HAP-1 (cell line): ENCODE measurements at regions not wholly inside any gene's neighbourhood (a gene's known extent, or its start where the extent isn't known, plus 50 kb on each side); places are given as distances from the start of the nearest gene placed in this dataset.

Source experiments
- DNase-seq, 2 experiments: peaks; one replicate each; pipeline ENCODE4 v3.0.0-alpha.2; 2016 to 2020; ENCODE audit warnings: low spot score in 2 of 2
- H3K27me3 ChIP-seq: fragments of 250-450 bp; sonication (Bioruptor Pico); 2 replicates; pipeline ENCODE4 v1.5.1; 2020; ENCODE audit warnings: low read depth, mild to moderate bottlenecking, moderate library complexity
- H3K36me3 ChIP-seq: fragments of 250-450 bp; sonication (Bioruptor Pico); replicated peaks from 2 replicates; pipeline ENCODE4 v1.5.1; 2020; ENCODE audit warnings: mild to moderate bottlenecking
- H3K4me1 ChIP-seq: fragments of 250-450 bp; sonication (Bioruptor Pico); 2 replicates; pipeline ENCODE4 v1.5.1; 2020; ENCODE audit warnings: mild to moderate bottlenecking
- H3K4me3 ChIP-seq: fragments of 250-450 bp; sonication (Bioruptor Pico); 2 replicates; pipeline ENCODE4 v1.5.1; 2020; ENCODE audit warnings: mild to moderate bottlenecking, moderate library complexity
- H3K9me3 ChIP-seq: fragments of 250-450 bp; sonication (Bioruptor Pico); 2 replicates; pipeline ENCODE4 v1.5.1; 2020; ENCODE audit warnings: mild to moderate bottlenecking, moderate library complexity
- in situ Hi-C: fragments of 300-500 bp; cut with MboI; formaldehyde crosslinking; loops from 3 replicates; pipeline ENCODE4 v1.14.3; 2020; ENCODE audit warnings: low sequenced_read_pairs, inconsistent platforms, mixed read lengths

DNA sequence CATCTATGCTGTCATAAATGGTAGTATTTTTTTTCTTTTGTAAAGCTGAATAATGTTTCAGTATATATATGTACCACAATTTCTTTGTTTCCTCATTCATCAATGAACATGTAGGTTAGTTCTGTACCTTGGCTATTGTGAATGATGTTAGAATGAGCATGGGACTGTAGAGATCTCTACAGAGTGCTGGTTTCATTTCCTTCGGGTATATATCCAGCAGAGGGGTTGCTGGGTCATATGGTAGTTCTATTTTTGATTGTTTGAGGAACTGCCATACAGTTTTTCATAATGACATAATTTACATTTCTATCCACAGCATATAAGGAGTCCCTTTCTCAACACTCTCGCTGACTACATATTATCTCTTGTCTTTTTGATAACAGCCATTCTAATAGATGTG lies 243.5 kb downstream of the CDH7 start:
- Histone ChIP-seq H3K4me3 (no peak overlapping the region), H3K9me3 (no peaks in the 10 kb centered on the region), H3K4me1 (peaks cover 9% of the 10 kb centered on the region), H3K36me3 (no peaks in the 10 kb centered on the region), H3K27me3 (no peaks in the 10 kb centered on the region)
- DNase-seq: no peak
- in situ Hi-C loops: no loop called here

DNA sequence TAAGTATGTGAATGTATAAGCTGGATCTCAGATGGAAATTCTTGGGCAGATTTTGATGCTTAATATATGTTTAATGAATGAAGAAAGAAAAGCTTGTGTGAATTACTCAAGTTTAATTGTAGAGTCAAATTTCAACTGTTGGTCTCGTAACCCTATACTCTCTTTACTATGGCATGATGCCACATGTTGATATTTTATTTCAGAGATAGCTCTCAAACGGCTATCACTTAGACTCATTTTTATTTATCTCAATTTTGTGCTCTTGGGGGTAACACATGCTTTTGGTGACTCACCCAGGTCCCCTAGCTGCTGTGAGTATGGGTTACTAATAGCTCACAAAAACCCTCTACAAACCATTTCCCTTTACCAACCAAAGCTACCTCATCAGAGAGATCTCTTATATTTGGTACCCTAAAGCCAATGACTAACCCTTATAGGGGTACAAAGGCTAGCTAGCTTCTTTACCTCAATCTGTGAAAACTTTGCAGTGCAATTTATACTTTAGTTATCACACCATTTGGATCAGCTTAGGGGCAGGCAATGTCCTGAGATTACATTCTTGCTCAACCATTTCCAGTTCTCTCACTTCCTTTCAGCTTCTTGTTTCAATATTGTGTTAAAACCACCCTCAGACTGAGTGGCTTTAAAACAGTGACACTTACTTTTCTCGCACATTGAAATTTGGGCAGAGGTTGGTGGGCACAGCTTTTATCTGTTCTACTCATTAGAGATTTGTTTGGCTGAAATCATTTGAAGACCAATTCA lies 240.3 kb downstream of the CDH7 start:
- Histone ChIP-seq H3K36me3 (no peaks in the 10 kb centered on the region), H3K27me3 (no peaks in the 10 kb centered on the region), H3K4me1 (peaks cover 25% of the 10 kb centered on the region), H3K9me3 (no peaks in the 10 kb centered on the region), H3K4me3 (no peak overlapping the region)
- in situ Hi-C loops: no loop called here
- DNase-seq: no peak

DNA sequence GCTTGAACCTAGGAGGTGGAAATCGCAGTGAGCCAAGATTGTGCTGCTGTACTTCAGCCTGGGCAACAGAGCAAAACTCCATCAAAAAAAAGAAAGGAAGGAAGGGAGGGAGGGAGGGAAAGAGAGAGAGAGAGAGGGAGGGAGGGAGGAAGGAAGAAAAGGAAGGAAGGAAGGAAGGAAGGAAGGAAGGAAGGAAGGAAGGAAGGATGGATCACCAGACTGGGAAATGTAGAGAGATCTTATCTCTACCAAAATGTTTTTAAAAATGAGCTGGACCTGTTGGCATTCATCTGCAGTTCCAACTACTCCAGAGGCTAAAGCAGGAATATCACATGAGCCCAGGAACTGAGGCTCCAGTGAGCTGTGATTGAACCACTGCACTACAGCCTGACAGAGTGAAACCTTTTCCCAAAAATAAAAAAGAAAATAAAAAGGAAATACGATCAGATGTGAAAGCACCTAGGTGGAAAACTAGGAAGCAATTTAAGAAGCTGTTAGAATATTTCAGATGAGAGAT lies 239.4 kb downstream of the CDH7 start:
- DNase-seq: no peak
- H3K9me3 ChIP-seq: no peaks in the 10 kb centered on the region
- no peak overlapping the region for H3K4me3 ChIP-seq
- H3K27me3 ChIP-seq: no peaks in the 10 kb centered on the region
- no peaks in the 10 kb centered on the region for H3K36me3 ChIP-seq
- in situ Hi-C loops: no loop called here
- peaks cover 25% of the 10 kb centered on the region for H3K4me1 ChIP-seq

DNA sequence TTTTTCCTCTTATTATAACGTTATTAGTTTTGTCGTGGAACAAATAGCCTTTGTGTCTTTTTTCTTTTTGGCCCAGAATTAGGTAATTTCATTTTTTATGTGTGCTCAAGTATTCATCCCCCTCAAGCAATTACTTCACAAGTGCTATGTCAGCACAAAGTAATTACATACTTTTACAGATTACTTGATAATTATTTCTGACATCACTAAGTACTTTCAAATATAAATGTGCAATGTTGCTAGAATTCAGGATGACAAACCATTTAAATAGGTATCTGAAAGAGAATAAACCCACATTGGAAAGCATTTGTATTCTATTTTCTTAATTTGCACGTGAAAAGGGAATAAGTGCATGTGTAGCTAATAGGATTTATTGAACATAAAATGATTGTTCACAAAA lies 238.2 kb downstream of the CDH7 start:
- H3K4me3 ChIP-seq: no peak overlapping the region
- in situ Hi-C loops: no loop called here
- no peaks in the 10 kb centered on the region for H3K36me3 ChIP-seq
- DNase-seq: peak in 1 of 2 experiments; percentile 86
- peaks cover 25% of the 10 kb centered on the region for H3K4me1 ChIP-seq
- no peaks in the 10 kb centered on the region for H3K27me3 ChIP-seq
- no peaks in the 10 kb centered on the region for H3K9me3 ChIP-seq

DNA sequence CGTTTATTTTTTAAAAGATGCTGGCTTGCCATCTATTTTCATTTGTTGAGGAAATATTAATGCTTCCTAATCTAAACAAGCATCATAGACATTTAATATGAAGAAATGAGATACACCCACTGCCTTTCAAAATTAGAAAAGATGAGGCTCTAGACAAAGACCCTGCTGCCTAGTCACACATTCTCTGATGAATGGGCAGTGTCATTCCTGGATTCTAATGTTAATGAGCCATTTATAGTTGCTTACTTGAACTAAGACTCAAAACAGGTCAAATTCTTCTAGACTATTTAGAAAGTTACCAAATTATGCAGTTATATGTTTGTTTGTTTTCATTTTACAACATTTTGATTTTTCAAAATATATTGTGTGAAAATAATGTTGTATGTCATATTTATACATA lies 237.6 kb downstream of the CDH7 start:
- H3K4me3 ChIP-seq: no peak overlapping the region
- H3K27me3 ChIP-seq: no peaks in the 10 kb centered on the region
- H3K36me3 ChIP-seq: no peaks in the 10 kb centered on the region
- no peaks in the 10 kb centered on the region for H3K9me3 ChIP-seq
- peak in 1 of 2 experiments; percentile 62 for DNase-seq
- in situ Hi-C loops: no loop called here
- H3K4me1 ChIP-seq: peaks cover 25% of the 10 kb centered on the region

DNA sequence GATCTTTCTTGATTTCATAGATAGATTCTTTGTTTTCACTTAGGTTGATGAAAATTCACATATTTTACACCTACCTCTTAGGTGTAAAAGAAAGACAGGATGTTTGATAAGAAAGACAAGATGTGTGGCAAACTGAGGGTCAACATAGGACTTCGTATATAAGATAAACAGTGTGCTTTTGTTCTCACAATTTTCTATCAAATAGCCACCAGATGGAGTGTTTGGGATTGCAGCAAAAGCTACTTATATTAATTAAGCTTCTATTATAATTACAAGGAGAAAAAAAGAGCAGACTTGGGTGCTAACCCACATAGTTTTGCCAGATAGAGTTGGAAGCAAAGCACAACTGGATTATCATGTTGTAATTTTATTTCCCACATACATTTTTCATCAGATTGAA lies 232.9 kb downstream of the CDH7 start:
- Histone ChIP-seq H3K4me3 (no peak overlapping the region), H3K36me3 (no peaks in the 10 kb centered on the region), H3K9me3 (no peaks in the 10 kb centered on the region), H3K4me1 (peaks cover 11% of the 10 kb centered on the region), H3K27me3 (no peaks in the 10 kb centered on the region)
- no peak for DNase-seq
- in situ Hi-C loops: no loop called here

DNA sequence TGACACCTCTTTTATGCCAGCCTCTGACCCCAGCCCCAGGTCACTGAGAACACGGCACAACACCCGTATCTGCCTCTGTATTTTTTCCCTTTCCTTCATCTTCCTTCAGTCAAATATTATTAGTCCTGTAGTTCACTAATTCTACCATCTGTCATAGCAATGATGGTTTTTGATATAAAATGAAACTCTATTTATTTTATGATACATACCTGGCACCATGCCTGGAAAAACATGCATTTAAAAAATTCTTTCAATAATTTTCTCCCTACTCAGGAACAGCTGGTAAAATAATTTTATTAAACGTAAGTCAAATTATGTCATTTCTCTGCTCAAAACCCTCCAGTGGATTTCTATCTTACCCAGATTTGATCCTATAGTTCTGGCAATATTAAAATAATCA lies 224.7 kb downstream of the CDH7 start:
- in situ Hi-C loops: no loop called here

DNA sequence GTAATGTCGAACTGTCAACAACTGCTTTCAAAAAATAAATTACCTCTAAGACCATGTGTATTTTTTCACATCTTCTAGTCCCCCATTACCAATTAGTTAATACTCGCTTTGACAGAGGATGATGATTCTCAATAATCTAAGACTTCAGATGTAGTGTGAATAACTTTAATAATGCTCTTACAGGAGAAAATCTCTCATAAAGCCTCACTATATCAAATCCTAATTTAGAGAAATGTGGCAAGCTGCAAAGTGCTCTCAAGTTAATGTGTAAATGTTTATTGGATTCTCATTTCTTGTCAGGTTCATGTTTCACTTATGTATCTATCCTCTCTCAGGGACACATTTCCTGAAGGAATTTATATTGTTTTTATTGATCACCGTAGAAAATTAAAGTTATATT lies 223.9 kb downstream of the CDH7 start:
- no peaks in the 10 kb centered on the region for H3K9me3 ChIP-seq
- H3K4me3 ChIP-seq: no peak overlapping the region
- H3K36me3 ChIP-seq: no peaks in the 10 kb centered on the region
- no peaks in the 10 kb centered on the region for H3K4me1 ChIP-seq
- in situ Hi-C loops: no loop called here
- H3K27me3 ChIP-seq: no peaks in the 10 kb centered on the region
- no peak for DNase-seq

More for the DNA sequence above, 224.7 kb downstream of the CDH7 start:
- no peaks in the 10 kb centered on the region for H3K9me3 ChIP-seq
- H3K4me3 ChIP-seq: no peak overlapping the region
- H3K27me3 ChIP-seq: no peaks in the 10 kb centered on the region
- DNase-seq: no peak
- H3K4me1 ChIP-seq: no peaks in the 10 kb centered on the region
- H3K36me3 ChIP-seq: no peaks in the 10 kb centered on the region

DNA sequence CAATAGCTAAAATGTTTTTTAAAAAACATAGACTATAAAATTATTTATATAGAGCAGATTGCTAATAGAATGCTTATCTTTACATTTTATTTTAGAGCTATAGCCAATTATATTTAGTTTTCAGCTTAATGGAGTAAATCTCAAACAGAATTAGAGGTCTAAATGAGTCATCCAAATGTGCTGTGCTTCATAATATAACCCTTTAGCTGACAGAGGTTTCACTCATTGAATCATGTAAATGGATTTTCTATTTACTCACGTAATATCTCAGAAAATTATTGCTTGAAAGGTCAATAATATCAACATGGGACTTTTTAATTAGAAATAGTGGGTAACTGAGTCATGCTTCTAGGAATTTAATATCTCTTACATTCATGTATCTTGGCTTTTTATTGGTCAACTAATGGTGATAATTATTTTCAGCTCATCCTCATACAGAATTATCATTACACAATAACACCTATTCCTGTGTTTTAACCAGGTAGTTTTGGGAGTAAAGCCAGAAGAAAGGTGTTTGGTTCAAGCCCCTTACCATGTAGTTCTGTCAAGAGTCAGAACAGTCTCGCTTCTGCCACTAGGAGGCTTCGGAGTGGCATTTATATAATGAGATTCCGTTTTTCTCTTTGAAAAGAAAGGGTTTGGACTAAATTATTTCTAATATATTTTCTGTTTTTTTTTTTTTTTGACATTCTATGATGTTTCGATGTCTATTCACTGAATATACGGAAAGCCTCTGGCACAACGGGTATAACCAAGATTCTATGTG lies 217.6 kb downstream of the CDH7 start:
- Histone ChIP-seq H3K4me1 (peaks cover 16% of the 10 kb centered on the region), H3K27me3 (no peaks in the 10 kb centered on the region), H3K9me3 (no peaks in the 10 kb centered on the region), H3K4me3 (no peak overlapping the region), H3K36me3 (no peaks in the 10 kb centered on the region)
- in situ Hi-C loops: no loop called here
- peak in 1 of 2 experiments; percentile 31 for DNase-seq

DNA sequence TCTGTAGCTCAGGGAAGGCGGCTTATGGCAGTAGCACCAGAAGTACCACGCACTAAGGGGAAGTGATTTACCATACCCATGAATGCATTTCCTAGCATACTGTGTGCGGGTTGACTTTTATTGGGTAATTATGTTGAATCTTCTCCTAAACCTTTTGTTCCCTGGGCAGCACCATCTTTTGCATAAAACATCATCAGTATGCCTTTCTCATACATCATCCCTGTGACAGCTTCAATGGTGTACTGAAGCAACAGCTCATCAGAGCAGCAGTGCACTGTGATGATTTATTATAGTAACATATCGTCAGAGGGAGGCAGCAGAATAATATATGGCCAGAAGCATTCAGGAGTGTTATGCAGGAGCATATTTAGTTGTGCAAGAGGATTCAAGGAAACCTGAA lies 204.9 kb downstream of the CDH7 start:
- DNase-seq: peak; percentile 60 to 97
- Histone ChIP-seq H3K4me1 (peaks cover 10% of the 10 kb centered on the region), H3K27me3 (no peaks in the 10 kb centered on the region), H3K4me3 (no peak overlapping the region), H3K9me3 (no peaks in the 10 kb centered on the region), H3K36me3 (no peaks in the 10 kb centered on the region)
- in situ Hi-C loops: no loop called here

DNA sequence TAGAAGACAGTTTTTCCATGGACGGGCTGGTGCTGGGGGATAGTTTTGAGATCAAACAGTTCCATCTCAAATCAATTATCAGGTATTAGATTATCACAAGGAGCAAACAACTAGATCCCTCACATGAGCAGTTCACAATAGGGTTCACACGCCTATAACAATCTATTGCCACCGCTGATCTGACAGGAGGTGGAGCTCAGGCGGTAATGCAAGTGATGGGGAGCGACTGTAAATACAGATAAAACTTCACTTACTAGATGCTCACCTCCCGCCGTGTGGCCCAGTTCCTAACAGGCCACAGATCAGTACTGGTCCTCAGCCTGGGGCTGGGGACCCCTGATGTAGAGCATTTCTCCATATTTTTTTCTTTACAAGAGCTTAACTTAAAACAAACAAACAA lies 203.6 kb downstream of the CDH7 start:
- Histone ChIP-seq H3K27me3 (no peaks in the 10 kb centered on the region), H3K9me3 (no peaks in the 10 kb centered on the region), H3K4me3 (no peak overlapping the region), H3K4me1 (peaks cover 17% of the 10 kb centered on the region), H3K36me3 (no peaks in the 10 kb centered on the region)
- no peak for DNase-seq
- in situ Hi-C loops: no loop called here

DNA sequence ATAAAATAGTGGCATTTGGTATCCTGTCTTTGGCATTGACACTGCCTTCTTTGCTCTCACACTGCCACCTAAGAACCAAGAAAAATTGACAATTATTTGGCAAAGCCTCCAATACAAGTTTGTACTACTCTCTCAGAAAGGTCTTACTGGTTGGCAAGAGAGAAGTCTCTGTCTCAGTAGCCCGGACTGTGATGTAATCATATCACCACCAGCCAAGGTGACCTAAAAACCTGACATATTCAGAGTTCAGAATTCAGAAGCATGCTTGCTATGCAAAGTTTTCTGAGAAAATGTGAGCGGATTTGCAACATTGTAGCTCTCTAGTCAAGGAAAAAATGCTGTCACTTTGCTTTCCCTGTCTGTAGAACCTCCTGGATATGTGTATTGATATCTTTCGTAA lies 196.0 kb downstream of the CDH7 start:
- Histone ChIP-seq H3K9me3 (no peaks in the 10 kb centered on the region), H3K27me3 (no peaks in the 10 kb centered on the region), H3K4me1 (peaks cover 19% of the 10 kb centered on the region), H3K4me3 (no peak overlapping the region), H3K36me3 (no peaks in the 10 kb centered on the region)
- DNase-seq: no peak
- in situ Hi-C loops: no loop called here

DNA sequence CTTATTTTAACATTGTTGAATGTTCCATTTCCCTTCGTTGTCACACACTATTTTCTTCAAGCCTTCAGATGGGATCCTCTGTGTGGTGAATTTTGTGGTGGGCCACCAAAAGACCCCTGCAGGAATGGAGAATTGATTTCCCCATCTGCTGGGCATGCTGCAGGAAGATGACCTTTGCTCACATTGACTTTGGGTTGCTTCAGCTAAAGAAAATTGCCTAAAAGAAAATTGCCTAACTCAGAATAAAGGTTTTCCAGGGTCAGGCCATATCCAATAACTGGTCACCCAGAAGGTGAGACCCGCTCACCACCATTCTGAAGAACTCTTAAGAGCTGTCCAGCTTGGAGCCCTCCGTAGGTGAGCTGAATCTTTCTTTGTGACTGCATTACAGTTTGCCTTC lies 192.5 kb downstream of the CDH7 start:
- Histone ChIP-seq H3K4me1 (peaks cover 12% of the 10 kb centered on the region), H3K36me3 (no peaks in the 10 kb centered on the region), H3K27me3 (no peaks in the 10 kb centered on the region), H3K9me3 (no peaks in the 10 kb centered on the region), H3K4me3 (no peak overlapping the region)
- in situ Hi-C loops: no loop called here
- DNase-seq: no peak

DNA sequence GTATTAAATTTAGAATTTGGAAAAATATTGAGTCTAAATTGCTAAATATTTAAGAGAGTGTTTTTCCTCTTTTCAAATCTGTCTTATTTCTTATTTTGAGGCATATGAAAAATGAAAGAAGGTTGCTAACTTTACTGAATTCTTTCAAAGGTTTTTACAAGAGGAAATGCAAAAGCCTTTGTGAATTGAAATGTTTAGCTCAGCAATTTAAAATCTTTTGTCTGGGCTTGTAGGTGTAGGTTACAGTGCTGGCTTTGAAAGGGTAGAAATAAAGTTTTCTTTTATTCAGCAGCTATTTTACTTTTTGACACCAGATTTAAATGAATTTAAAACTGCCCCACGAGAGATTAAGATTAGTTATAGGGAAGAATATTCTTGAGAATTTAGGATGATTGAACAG lies 192.0 kb downstream of the CDH7 start:
- Histone ChIP-seq H3K27me3 (no peaks in the 10 kb centered on the region), H3K4me1 (peaks cover 12% of the 10 kb centered on the region), H3K9me3 (no peaks in the 10 kb centered on the region), H3K4me3 (no peak overlapping the region), H3K36me3 (no peaks in the 10 kb centered on the region)
- in situ Hi-C loops: no loop called here
- peak in 1 of 2 experiments; percentile 45 for DNase-seq
